Smooth muscle cell (in vitro differentiated cells): ENCODE measurements at regions not wholly inside any gene's neighbourhood (a gene's known extent, or its start where the extent isn't known, plus 50 kb on each side); places are given as distances from the start of the nearest gene placed in this dataset.

ENCODE experiments used
- DNase-seq: peaks from one replicate; lab custom pipeline; 2025; ENCODE audit not compliant: unreplicated experiment; lab: John Stamatoyannopoulos, UW
- H2AFZ ChIP-seq: fragments of 200-600 bp; sonication (generic); 2 replicates; pipeline ENCODE4 v1.6.0; 2016; ENCODE audit warnings: antibody characterized with exemption, low read depth, mild to moderate bottlenecking
- H3F3A ChIP-seq: fragments of 200-600 bp; sonication (generic); 2 replicates; pipeline ENCODE4 v1.6.0; 2017; ENCODE audit warnings: antibody characterized with exemption, low read depth
- H3K27ac ChIP-seq: fragments of 200-600 bp; sonication (generic); 2 replicates; pipeline ENCODE4 v1.5.1; 2016; ENCODE audit warnings: low read depth, mild to moderate bottlenecking
- H3K27me3 ChIP-seq: fragments of 200-600 bp; sonication (generic); 2 replicates; pipeline ENCODE4 v1.6.1; 2016; ENCODE audit warnings: low read depth, mild to moderate bottlenecking
- H3K36me3 ChIP-seq: fragments of 200-600 bp; sonication (generic); 2 replicates; pipeline ENCODE4 v1.5.1; 2016; ENCODE audit warnings: low read depth
- H3K4me1 ChIP-seq: fragments of 200-600 bp; sonication (generic); 2 replicates; pipeline ENCODE4 v1.5.1; 2016; ENCODE audit warnings: low read depth
- H3K4me2 ChIP-seq: fragments of 200-600 bp; sonication (generic); 2 replicates; pipeline ENCODE4 v1.6.0; 2016; ENCODE audit warnings: mild to moderate bottlenecking
- H3K4me3 ChIP-seq: fragments of 200-600 bp; sonication (generic); 2 replicates; pipeline ENCODE4 v1.5.1; 2016; ENCODE audit warnings: mild to moderate bottlenecking
- H3K79me2 ChIP-seq: fragments of 200-600 bp; sonication (generic); 2 replicates; pipeline ENCODE4 v1.6.0; 2016; ENCODE audit warnings: low read depth, mild to moderate bottlenecking
- H3K9ac ChIP-seq: fragments of 200-600 bp; sonication (generic); 2 replicates; pipeline ENCODE4 v1.6.0; 2016; ENCODE audit warnings: low read depth
- H3K9me3 ChIP-seq: fragments of 200-600 bp; sonication (generic); replicated peaks from 2 replicates; pipeline ENCODE4 v1.5.1; 2016; ENCODE audit warnings: low read depth
- H4K20me1 ChIP-seq: fragments of 200-600 bp; sonication (generic); 2 replicates; pipeline ENCODE4 v1.6.0; 2016; ENCODE audit warnings: low read depth
- CTCF ChIP-seq: fragments of 200-600 bp; sonication (generic); IDR thresholded peaks from 2 replicates; pipeline ENCODE4 v1.5.1; 2017; ENCODE audit warnings: borderline replicate concordance, mild to moderate bottlenecking, antibody characterized with exemption; ENCODE audit not compliant: insufficient read depth, poor library complexity, severe bottlenecking
- WGBS: methylation state at CpG from one replicate; pipeline ENCODE4 v1.1.7; 2016; ENCODE audit warnings: low lambda C conversion rate; 5-methylcytosine and 5-hydroxymethylcytosine counted together

- H3K4me2 ChIP-seq, result no peak overlapping the region
- H3F3A ChIP-seq, result no peaks in the 10 kb centered on the region
- H3K9me3 ChIP-seq, result no peaks in the 10 kb centered on the region
- peaks cover under 1% of the 10 kb centered on the region for H3K4me1 ChIP-seq
- no peak for DNase-seq
- H3K36me3 ChIP-seq, result no peaks in the 10 kb centered on the region
- H3K79me2 ChIP-seq, result no peaks in the 10 kb centered on the region
- no peak overlapping the region for H3K9ac ChIP-seq
- no peak for TF ChIP-seq CTCF
- no peaks in the 10 kb centered on the region for H4K20me1 ChIP-seq
- no peak overlapping the region for H2AFZ ChIP-seq
- H3K27me3 ChIP-seq, result no peaks in the 10 kb centered on the region
- no peak overlapping the region for H3K27ac ChIP-seq
- no peak overlapping the region for H3K4me3 ChIP-seq
- WGBS, result 84% methylated on average over 2 of the region's 2 CpGs
These were observed 76.9 kb upstream of the PHACTR2 start for GRCh38 chr6:143600821-143601220.

- no peak overlapping the region for H3K4me2 ChIP-seq
- WGBS, result 87% methylated on average over 3 of the region's 3 CpGs
These were observed 79.2 kb upstream of the PHACTR2 start for GRCh38 chr6:143598466-143599080.

GRCh38 chr6:143596866-143597265 lies 80.9 kb upstream of the PHACTR2 start:
- Histone ChIP-seq H3K4me3 (no peak overlapping the region), H2AFZ (no peak overlapping the region), H3K79me2 (no peaks in the 10 kb centered on the region), H3K27ac (no peak overlapping the region), H3K9me3 (no peaks in the 10 kb centered on the region), H4K20me1 (no peaks in the 10 kb centered on the region), H3F3A (no peaks in the 10 kb centered on the region), H3K4me1 (peaks cover 6% of the 10 kb centered on the region), H3K36me3 (no peaks in the 10 kb centered on the region), H3K27me3 (no peaks in the 10 kb centered on the region), H3K4me2 (no peak overlapping the region), H3K9ac (no peak overlapping the region)
- WGBS, result 81% methylated on average over 4 of the region's 4 CpGs
- no peak for DNase-seq
- TF ChIP-seq CTCF, result no peak

More at GRCh38 chr6:143598466-143599080, 79.2 kb upstream of the PHACTR2 start:
- no peaks in the 10 kb centered on the region for H3K9me3 ChIP-seq
- TF ChIP-seq CTCF, result no peak
- no peaks in the 10 kb centered on the region for H3F3A ChIP-seq
- no peak for DNase-seq
- H3K27ac ChIP-seq, result no peak overlapping the region
- peaks cover 6% of the 10 kb centered on the region for H3K4me1 ChIP-seq
- no peak overlapping the region for H3K9ac ChIP-seq
- no peak overlapping the region for H3K4me3 ChIP-seq
- no peaks in the 10 kb centered on the region for H3K36me3 ChIP-seq
- no peaks in the 10 kb centered on the region for H3K79me2 ChIP-seq
- no peaks in the 10 kb centered on the region for H3K27me3 ChIP-seq
- H4K20me1 ChIP-seq, result no peaks in the 10 kb centered on the region
- no peak overlapping the region for H2AFZ ChIP-seq
